H9 (cell line): ENCODE measurements at regions not wholly inside any gene's neighbourhood (a gene's known extent, or its start where the extent isn't known, plus 50 kb on each side); places are given as distances from the start of the nearest gene placed in this dataset.

Experiments
- DNase-seq: peaks from one replicate; pipeline ENCODE4 v3.0.0-alpha.2; 2017
- H2AFZ ChIP-seq: one replicate; pipeline ENCODE4 v1.6.1; 2013; ENCODE audit warnings: mild to moderate bottlenecking, low read length, control low read depth, moderate library complexity
- H2AK5ac ChIP-seq: 2 replicates; pipeline ENCODE4 v1.6.1; 2013; ENCODE audit warnings: low read length, control low read depth, mixed read lengths; ENCODE audit not compliant: insufficient read length
- H2BK120ac ChIP-seq: one replicate; pipeline ENCODE4 v1.6.1; 2013; ENCODE audit warnings: low read depth, mild to moderate bottlenecking, low read length, control low read depth, inconsistent platforms; ENCODE audit not compliant: poor library complexity, severe bottlenecking
- H2BK12ac ChIP-seq: 2 replicates; pipeline ENCODE4 v1.6.1; 2013; ENCODE audit warnings: low read length, control low read depth, mixed read lengths, low read depth; ENCODE audit not compliant: insufficient read length
- H2BK15ac ChIP-seq: 2 replicates; pipeline ENCODE4 v1.6.1; 2013; ENCODE audit warnings: low read depth, low read length, control low read depth
- H2BK20ac ChIP-seq: one replicate; pipeline ENCODE4 v1.6.1; 2013; ENCODE audit warnings: low read depth, mild to moderate bottlenecking, low read length, control low read depth, inconsistent platforms; ENCODE audit not compliant: poor library complexity, severe bottlenecking
- H2BK5ac ChIP-seq: 2 replicates; pipeline ENCODE4 v1.6.1; 2013; ENCODE audit warnings: low read length, control low read depth, mixed read lengths; ENCODE audit not compliant: insufficient read length
- H3K14ac ChIP-seq: 2 replicates; pipeline ENCODE4 v1.6.1; 2013; ENCODE audit warnings: low read length, control low read depth; ENCODE audit not compliant: insufficient read depth
- H3K18ac ChIP-seq: 2 replicates; pipeline ENCODE4 v1.6.1; 2013; ENCODE audit warnings: low read depth, mild to moderate bottlenecking, mixed read lengths, low read length, control low read depth; ENCODE audit not compliant: insufficient read length
- H3K23ac ChIP-seq: 2 replicates; pipeline ENCODE4 v1.6.1; 2013; ENCODE audit warnings: low read length, control low read depth, mixed read lengths, low read depth; ENCODE audit not compliant: insufficient read length
- H3K23me2 ChIP-seq: 2 replicates; pipeline ENCODE4 v1.6.1; 2013; ENCODE audit warnings: low read depth, mild to moderate bottlenecking, mixed read lengths, low read length, control low read depth; ENCODE audit not compliant: insufficient read length, poor library complexity, severe bottlenecking
- H3K27ac ChIP-seq: 2 replicates; pipeline ENCODE4 v1.5.1; 2013; ENCODE audit warnings: low read length, control low read depth, mixed read lengths, low read depth; ENCODE audit not compliant: insufficient read length
- H3K27me3 ChIP-seq: 2 replicates; pipeline ENCODE4 v1.6.1; 2013; ENCODE audit warnings: low read length, control low read depth, inconsistent platforms; ENCODE audit not compliant: insufficient read depth
- H3K4ac ChIP-seq: 2 replicates; pipeline ENCODE4 v1.6.1; 2013; ENCODE audit warnings: low read depth, mild to moderate bottlenecking, control low read depth, inconsistent platforms, low read length, moderate library complexity
- H3K4me1 ChIP-seq: 2 replicates; pipeline ENCODE4 v1.6.1; 2013; ENCODE audit warnings: low read length, control low read depth, inconsistent platforms; ENCODE audit not compliant: insufficient read depth
- H3K4me2 ChIP-seq: 2 replicates; pipeline ENCODE4 v1.6.1; 2013; ENCODE audit warnings: low read length, control low read depth, mixed read lengths; ENCODE audit not compliant: insufficient read length, insufficient read depth
- H3K56ac ChIP-seq: 2 replicates; pipeline ENCODE4 v1.6.1; 2013; ENCODE audit warnings: low read depth, mild to moderate bottlenecking, mixed read lengths, low read length, control low read depth; ENCODE audit not compliant: insufficient read length
- H3K79me1 ChIP-seq: 2 replicates; pipeline ENCODE4 v1.6.1; 2013; ENCODE audit warnings: low read depth, mild to moderate bottlenecking, moderate library complexity, low read length, control low read depth, inconsistent platforms; ENCODE audit not compliant: insufficient read depth, poor library complexity, severe bottlenecking
- H3K79me2 ChIP-seq: 2 replicates; pipeline ENCODE4 v1.6.1; 2013; ENCODE audit warnings: low read length, control low read depth, inconsistent platforms; ENCODE audit not compliant: insufficient read depth
- H3K9ac ChIP-seq: 2 replicates; pipeline ENCODE4 v1.6.1; 2013; ENCODE audit warnings: low read length, control low read depth, mixed read lengths; ENCODE audit not compliant: insufficient read length; ENCODE audit errors: extremely low read depth
- H3K9me3 ChIP-seq: one replicate; pipeline ENCODE4 v1.6.1; 2013; ENCODE audit warnings: low read depth, low read length, inconsistent platforms; ENCODE audit not compliant: control insufficient read depth
- H3T11ph ChIP-seq: one replicate; pipeline ENCODE4 v1.6.1; 2013; ENCODE audit warnings: mild to moderate bottlenecking, low read length, control low read depth, inconsistent platforms
- H4K20me1 ChIP-seq: one replicate; pipeline ENCODE4 v1.6.1; 2013; ENCODE audit not compliant: control insufficient read depth, insufficient read length, insufficient read depth
- H4K5ac ChIP-seq: 2 replicates; pipeline ENCODE4 v1.6.1; 2013; ENCODE audit warnings: low read depth, mild to moderate bottlenecking, mixed read lengths, low read length, control low read depth; ENCODE audit not compliant: insufficient read length
- H4K8ac ChIP-seq: replicated peaks from 2 replicates; pipeline ENCODE4 v1.6.1; 2013; ENCODE audit warnings: low read length, control low read depth, mixed read lengths, low read depth; ENCODE audit not compliant: insufficient read length
- H4K91ac ChIP-seq: 2 replicates; pipeline ENCODE4 v1.6.1; 2013; ENCODE audit warnings: low read depth, mild to moderate bottlenecking, moderate library complexity, mixed read lengths, low read length, control low read depth; ENCODE audit not compliant: insufficient read length
- H3K27ac Mint-ChIP-seq, 3 experiments: 2 replicates in 2 of 3; 3 replicates in 1 of 3; pipeline ENCODE4 v1.8.0; 2020 to 2021; ENCODE audit warnings: mixed read lengths in 3 of 3, mild to moderate bottlenecking in 1 of 3, moderate library complexity in 1 of 3
- H3K27me3 Mint-ChIP-seq: 2 replicates; pipeline ENCODE4 v1.8.0; 2021; ENCODE audit warnings: low read depth, mild to moderate bottlenecking, moderate library complexity, mixed read lengths
- H3K36me3 Mint-ChIP-seq, 3 experiments: 2 replicates in 2 of 3; 3 replicates in 1 of 3; pipeline ENCODE4 v1.8.0; 2020 to 2021; ENCODE audit warnings: low read depth in 3 of 3, mixed read lengths in 3 of 3; ENCODE audit not compliant: insufficient read depth in 1 of 3
- H3K4me1 Mint-ChIP-seq, 2 experiments: 2 replicates each; pipeline ENCODE4 v1.8.0; 2020; ENCODE audit warnings: mixed read lengths in 2 of 2
- H3K4me3 Mint-ChIP-seq, 2 experiments: 2 replicates in 1 of 2; 3 replicates in 1 of 2; pipeline ENCODE4 v1.8.0; 2020 to 2021; ENCODE audit warnings: mild to moderate bottlenecking in 2 of 2, mixed read lengths in 2 of 2, moderate library complexity in 1 of 2
- H3K9me3 Mint-ChIP-seq, 2 experiments: 2 replicates in 1 of 2; 3 replicates in 1 of 2; pipeline ENCODE4 v1.8.0; 2020; ENCODE audit warnings: mild to moderate bottlenecking in 2 of 2, mixed read lengths in 2 of 2, moderate library complexity in 1 of 2
- CTCF ChIP-seq: fragments of 200-600 bp; sonication (generic); conservative IDR thresholded peaks from 3 replicates; pipeline ENCODE4 v1.8.0; 2021; ENCODE audit warnings: antibody characterized with exemption, mild to moderate bottlenecking
- WGBS: extraction: QIAGEN DNeasy Blood & Tissue Kit; methylation state at CpG from one replicate; pipeline ENCODE4 v1.1.7; 2013; ENCODE audit warnings: missing lambda C conversion rate, low lambda C conversion rate, mixed read lengths; ENCODE audit not compliant: insufficient read length; ENCODE audit errors: extremely low coverage; 5-methylcytosine and 5-hydroxymethylcytosine counted together

- no peak overlapping the region for H2AK5ac ChIP-seq
- no peaks in the 10 kb centered on the region for H3K27me3 ChIP-seq
- H2BK5ac ChIP-seq: no peak overlapping the region
- H3K23me2 ChIP-seq: no peaks in the 10 kb centered on the region
- no peak overlapping the region for H4K8ac ChIP-seq
- no peak overlapping the region for H4K91ac ChIP-seq
- no peak overlapping the region for H2BK20ac ChIP-seq
- no peak overlapping the region for H3K14ac ChIP-seq
- no peak overlapping the region for H2AFZ ChIP-seq
- no peak for DNase-seq
- H3K56ac ChIP-seq: no peak overlapping the region
- no peak overlapping the region for H2BK12ac ChIP-seq
- Mint-ChIP-seq H3K36me3 (peaks cover 0 to 2% (median 0%) of the 10 kb centered on the region in 3 experiments; a peak in 2 of 7 replicates), H3K27ac (no peak overlapping the region; a peak in 1 of 7 replicates), H3K4me1 (peaks cover 13 to 15% of the 10 kb centered on the region in 2 experiments), H3K27me3 (peaks cover 7% of the 10 kb centered on the region), H3K4me3 (no peak overlapping the region), H3K9me3 (peaks cover 0 to 2% of the 10 kb centered on the region in 2 experiments; a peak in 2 of 5 replicates)
- H3K4me1 ChIP-seq: no peaks in the 10 kb centered on the region; the same call in 1 of the 2 replicates
- H3K18ac ChIP-seq: no peak overlapping the region
- H3K4ac ChIP-seq: no peak overlapping the region
- H3K27ac ChIP-seq: no peak overlapping the region
- no peak for TF ChIP-seq CTCF
- no peak overlapping the region for H3K23ac ChIP-seq
- H3K79me1 ChIP-seq: no peaks in the 10 kb centered on the region
- H3K79me2 ChIP-seq: no peaks in the 10 kb centered on the region
- no peaks in the 10 kb centered on the region for H3K9me3 ChIP-seq
- no CpG with 5 or more reads among the region's 4 CpGs for WGBS
- H3K9ac ChIP-seq: no peak overlapping the region
- H2BK15ac ChIP-seq: no peak overlapping the region
- no peak overlapping the region for H2BK120ac ChIP-seq
- H3T11ph ChIP-seq: no peak overlapping the region
- no peak overlapping the region for H3K4me2 ChIP-seq
- H4K5ac ChIP-seq: no peak overlapping the region
- no peaks in the 10 kb centered on the region for H4K20me1 ChIP-seq
Observed at GRCh38 chr11:112811783-112812182, 149.4 kb upstream of the NCAM1 start.
